Upper lobe of left lung (tissue), 4 donors: ENCODE measurements at regions not wholly inside any gene's neighbourhood (a gene's known extent, or its start where the extent isn't known, plus 50 kb on each side); places are given as distances from the start of the nearest gene placed in this dataset.

Experiments
- EP300 ChIP-seq, 4 donors: sonication (generic); formaldehyde crosslinking; IDR thresholded peaks; one replicate each; pipeline ENCODE4 v1.5.1; 2017; ENCODE audit warnings: antibody characterized with exemption in 4 of 4, control low read depth in 2 of 4
- POLR2A ChIP-seq, 4 donors: fragments of 450-650 bp; IDR thresholded peaks; one replicate each; pipeline ENCODE4 v1.5.1; 2016 to 2017; ENCODE audit warnings: antibody characterized with exemption in 4 of 4, mild to moderate bottlenecking in 2 of 4
- POLR2AphosphoS5 ChIP-seq, 2 donors: sonication (generic); formaldehyde crosslinking; IDR thresholded peaks; one replicate each; pipeline ENCODE4 v1.5.1; 2017; ENCODE audit warnings: antibody characterized with exemption in 2 of 2
- TF ChIP-seq, protein P1 (sequence below), 6 experiments: fragments of 450-650 bp in 4 of 6; fragments of 200-600 bp in 2 of 6; sonication (generic) in 2 of 6; IDR thresholded peaks; one replicate each; pipeline ENCODE4 v1.5.1; 2016 to 2019; ENCODE audit warnings: antibody characterized with exemption in 6 of 6

DNA sequence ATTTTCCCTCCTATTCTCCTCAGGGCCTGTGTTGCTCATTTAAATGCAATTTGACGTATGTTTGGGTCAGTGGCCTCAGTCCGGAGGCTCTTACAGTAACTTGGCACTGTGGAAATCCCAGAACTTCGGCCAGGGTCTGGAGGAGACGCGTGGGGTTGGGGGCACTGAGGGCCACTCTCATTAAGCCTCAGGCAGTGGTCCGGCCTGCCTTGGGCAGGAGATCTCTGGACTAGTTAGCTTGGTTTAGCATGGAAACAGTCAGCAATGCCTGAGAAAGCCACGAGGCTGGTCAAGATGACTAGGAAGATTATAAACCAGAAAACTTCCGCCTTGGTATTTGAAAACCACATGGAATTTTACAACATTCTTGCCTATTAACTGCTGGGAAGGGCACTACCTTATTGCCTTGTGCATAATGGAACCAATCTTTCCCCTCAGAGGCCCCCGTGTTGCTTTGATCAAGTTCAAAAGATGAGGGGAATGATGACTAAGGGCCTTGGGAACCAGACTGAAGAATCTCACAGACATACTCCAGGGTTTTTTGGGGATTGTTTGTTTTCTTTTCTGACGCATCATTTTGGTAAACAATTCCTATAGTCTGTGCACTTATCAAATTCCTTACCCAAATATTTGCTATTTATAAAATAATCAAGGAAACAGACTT lies 206.0 kb upstream of the PREP start:
- TF ChIP-seq POLR2A (IDR thresholded peaks at IDR 0.05) (no peak), POLR2AphosphoS5 (IDR thresholded peaks at IDR 0.05) (no peak), EP300 (IDR thresholded peaks at IDR 0.05) (no peak)
- TF ChIP-seq, protein P1, sequence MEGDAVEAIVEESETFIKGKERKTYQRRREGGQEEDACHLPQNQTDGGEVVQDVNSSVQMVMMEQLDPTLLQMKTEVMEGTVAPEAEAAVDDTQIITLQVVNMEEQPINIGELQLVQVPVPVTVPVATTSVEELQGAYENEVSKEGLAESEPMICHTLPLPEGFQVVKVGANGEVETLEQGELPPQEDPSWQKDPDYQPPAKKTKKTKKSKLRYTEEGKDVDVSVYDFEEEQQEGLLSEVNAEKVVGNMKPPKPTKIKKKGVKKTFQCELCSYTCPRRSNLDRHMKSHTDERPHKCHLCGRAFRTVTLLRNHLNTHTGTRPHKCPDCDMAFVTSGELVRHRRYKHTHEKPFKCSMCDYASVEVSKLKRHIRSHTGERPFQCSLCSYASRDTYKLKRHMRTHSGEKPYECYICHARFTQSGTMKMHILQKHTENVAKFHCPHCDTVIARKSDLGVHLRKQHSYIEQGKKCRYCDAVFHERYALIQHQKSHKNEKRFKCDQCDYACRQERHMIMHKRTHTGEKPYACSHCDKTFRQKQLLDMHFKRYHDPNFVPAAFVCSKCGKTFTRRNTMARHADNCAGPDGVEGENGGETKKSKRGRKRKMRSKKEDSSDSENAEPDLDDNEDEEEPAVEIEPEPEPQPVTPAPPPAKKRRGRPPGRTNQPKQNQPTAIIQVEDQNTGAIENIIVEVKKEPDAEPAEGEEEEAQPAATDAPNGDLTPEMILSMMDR (IDR thresholded peaks at IDR 0.05) = no peak
